HG03457 (cell line): ENCODE measurements at regions not wholly inside any gene's neighbourhood (a gene's known extent, or its start where the extent isn't known, plus 50 kb on each side); places are given as distances from the start of the nearest gene placed in this dataset.
A peak's percentile ranks its signal among the peaks of the same experiment; 100 is the strongest.
"Not testable (repeated sequence)": the region's sequence is repeated elsewhere in the genome, so short reads cannot be mapped to it uniquely, and the experiment has no call there.

Experiments used
- ATAC-seq: cut with Tn5 transposase; IDR thresholded peaks from one replicate; pipeline ENCODE4 v1.9.1; 2021; ENCODE audit warnings: moderate number of reproducible peaks; ENCODE audit not compliant: unreplicated experiment

- no peak for ATAC-seq
These were observed 875.5 kb downstream of the C4orf33 start for GRCh38 chr4:129971419-129971818.

GRCh38 chr4:129972257-129972656 is 876.3 kb downstream of the C4orf33 start:
- ATAC-seq, result no peak

GRCh38 chr4:129974730-129975129 is 878.8 kb downstream of the C4orf33 start:
- ATAC-seq, result no peak

- no peak for ATAC-seq
These were observed 882.4 kb downstream of the C4orf33 start for GRCh38 chr4:129978315-129978714.

- no peak for ATAC-seq
These were observed 893.0 kb downstream of the C4orf33 start for GRCh38 chr4:129988957-129989356.

GRCh38 chr4:129994715-129995114 is 898.8 kb downstream of the C4orf33 start:
- ATAC-seq, result peak; percentile 68

GRCh38 chr4:129998436-129999150 is 902.6 kb downstream of the C4orf33 start:
- ATAC-seq, result no peak

GRCh38 chr4:129999156-129999555 is 903.2 kb downstream of the C4orf33 start:
- no peak for ATAC-seq

GRCh38 chr4:130008461-130008860 is 912.5 kb downstream of the C4orf33 start:
- no peak for ATAC-seq

GRCh38 chr4:130012806-130013205 is 916.9 kb downstream of the C4orf33 start:
- ATAC-seq, result not testable (repeated sequence)

- no peak for ATAC-seq
These were observed 925.8 kb downstream of the C4orf33 start for GRCh38 chr4:130021706-130022105.

- no peak for ATAC-seq
These were observed 927.1 kb downstream of the C4orf33 start for GRCh38 chr4:130023088-130023487.

- no peak for ATAC-seq
These were observed 929.7 kb downstream of the C4orf33 start for GRCh38 chr4:130025701-130026100.

GRCh38 chr4:130026185-130026584 is 930.2 kb downstream of the C4orf33 start:
- no peak for ATAC-seq

- ATAC-seq, result no peak
These were observed 932.0 kb downstream of the C4orf33 start for GRCh38 chr4:130027973-130028372.

- peak; percentile 93 for ATAC-seq
These were observed 932.6 kb downstream of the C4orf33 start for GRCh38 chr4:130028552-130028951.

GRCh38 chr4:130029442-130029841 is 933.5 kb downstream of the C4orf33 start:
- ATAC-seq, result no peak

- ATAC-seq, result no peak
These were observed 935.9 kb downstream of the C4orf33 start for GRCh38 chr4:130031858-130032257.

GRCh38 chr4:130033657-130034056 is 937.7 kb downstream of the C4orf33 start:
- not testable (repeated sequence) for ATAC-seq

- no peak for ATAC-seq
These were observed 938.9 kb downstream of the C4orf33 start for GRCh38 chr4:130034876-130035275.

- ATAC-seq, result no peak
These were observed 939.4 kb downstream of the C4orf33 start for GRCh38 chr4:130035391-130035790.

GRCh38 chr4:130037866-130038265 is 941.9 kb downstream of the C4orf33 start:
- ATAC-seq, result not testable (repeated sequence)

- not testable (repeated sequence) for ATAC-seq
These were observed 942.6 kb downstream of the C4orf33 start for GRCh38 chr4:130038540-130038939.
